AG04449 (cell line): ENCODE measurements at regions not wholly inside any gene's neighbourhood (a gene's known extent, or its start where the extent isn't known, plus 50 kb on each side); places are given as distances from the start of the nearest gene placed in this dataset.

ENCODE experiments used
- CTCF ChIA-PET: fragments of 350-600 bp; formaldehyde crosslinking; extraction: SDS; loops from one replicate; lab custom pipeline; 2021; ENCODE audit warnings: antibody characterized with exemption; lab: Yijun Ruan, JAX
- POLR2A ChIA-PET: fragments of 400-600, 350-600 bp; formaldehyde crosslinking; extraction: SDS; loops from one replicate; lab custom pipeline; 2020; ENCODE audit warnings: antibody characterized with exemption, inconsistent platforms; lab: Yijun Ruan, JAX
- DNase-seq: peaks from one replicate; pipeline ENCODE4 v3.0.0-alpha.2; 2010; ENCODE audit warnings: low read depth, low spot score
- H3K4me3 ChIP-seq: 2 replicates; pipeline ENCODE4 v1.5.1; 2011; ENCODE audit warnings: low read depth, mild to moderate bottlenecking, control low read depth, low read length
- TF ChIP-seq, protein P1 (sequence below): IDR thresholded peaks from one replicate; pipeline ENCODE4 v1.5.1; 2011; ENCODE audit warnings: mild to moderate bottlenecking, moderate library complexity, low read length, control low read depth, inconsistent platforms; ENCODE audit not compliant: insufficient read depth; ENCODE audit errors: missing control alignments

DNA sequence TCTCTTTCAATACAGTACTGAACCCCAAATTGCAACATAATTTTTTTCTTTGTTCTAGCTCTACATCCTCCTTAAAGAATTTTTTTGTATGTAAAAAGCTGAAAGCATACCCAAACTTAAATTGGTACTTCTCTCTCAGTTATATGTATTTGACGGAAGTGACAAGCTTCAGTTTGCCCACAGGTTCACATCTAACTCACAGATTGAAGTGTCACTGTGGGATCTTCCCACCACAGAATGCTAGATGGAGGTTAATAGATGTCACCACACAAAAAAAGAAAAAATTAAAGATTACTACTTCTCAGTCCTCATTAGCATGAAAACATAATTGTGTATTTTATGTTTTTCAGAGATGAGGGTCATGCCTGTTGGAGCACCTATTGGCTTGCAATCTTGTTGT is 150.9 kb upstream of the GHITM start:
- TF ChIP-seq, protein P1, sequence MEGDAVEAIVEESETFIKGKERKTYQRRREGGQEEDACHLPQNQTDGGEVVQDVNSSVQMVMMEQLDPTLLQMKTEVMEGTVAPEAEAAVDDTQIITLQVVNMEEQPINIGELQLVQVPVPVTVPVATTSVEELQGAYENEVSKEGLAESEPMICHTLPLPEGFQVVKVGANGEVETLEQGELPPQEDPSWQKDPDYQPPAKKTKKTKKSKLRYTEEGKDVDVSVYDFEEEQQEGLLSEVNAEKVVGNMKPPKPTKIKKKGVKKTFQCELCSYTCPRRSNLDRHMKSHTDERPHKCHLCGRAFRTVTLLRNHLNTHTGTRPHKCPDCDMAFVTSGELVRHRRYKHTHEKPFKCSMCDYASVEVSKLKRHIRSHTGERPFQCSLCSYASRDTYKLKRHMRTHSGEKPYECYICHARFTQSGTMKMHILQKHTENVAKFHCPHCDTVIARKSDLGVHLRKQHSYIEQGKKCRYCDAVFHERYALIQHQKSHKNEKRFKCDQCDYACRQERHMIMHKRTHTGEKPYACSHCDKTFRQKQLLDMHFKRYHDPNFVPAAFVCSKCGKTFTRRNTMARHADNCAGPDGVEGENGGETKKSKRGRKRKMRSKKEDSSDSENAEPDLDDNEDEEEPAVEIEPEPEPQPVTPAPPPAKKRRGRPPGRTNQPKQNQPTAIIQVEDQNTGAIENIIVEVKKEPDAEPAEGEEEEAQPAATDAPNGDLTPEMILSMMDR = no peak
- no peak overlapping the region for H3K4me3 ChIP-seq
- no peak for DNase-seq
- ChIA-PET CTCF (no interaction called here), POLR2A (no interaction called here)

DNA sequence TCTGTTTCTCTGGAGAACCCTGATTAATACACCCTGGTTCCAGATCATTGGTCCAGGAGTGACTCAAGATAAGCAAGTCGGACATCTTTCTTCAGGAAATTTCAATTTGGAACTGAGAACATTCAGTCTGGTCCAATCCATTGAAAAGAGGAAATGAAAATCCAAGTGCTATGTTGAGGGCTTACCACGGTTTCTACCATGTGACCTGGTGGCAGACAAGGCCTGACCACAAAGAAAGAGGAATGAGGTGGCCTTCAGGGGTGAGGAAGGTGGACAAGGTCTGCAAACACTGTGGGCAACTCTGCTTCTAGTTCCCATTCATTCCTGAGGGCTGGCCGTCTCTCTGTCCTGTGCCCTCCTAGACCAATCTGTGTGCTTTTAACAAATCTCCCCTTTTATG is 149.2 kb upstream of the GHITM start:
- TF ChIP-seq, protein P1 = no peak
- DNase-seq = no peak
- POLR2A ChIA-PET = no interaction called here
- CTCF ChIA-PET = no interaction called here
- no peak overlapping the region for H3K4me3 ChIP-seq

DNA sequence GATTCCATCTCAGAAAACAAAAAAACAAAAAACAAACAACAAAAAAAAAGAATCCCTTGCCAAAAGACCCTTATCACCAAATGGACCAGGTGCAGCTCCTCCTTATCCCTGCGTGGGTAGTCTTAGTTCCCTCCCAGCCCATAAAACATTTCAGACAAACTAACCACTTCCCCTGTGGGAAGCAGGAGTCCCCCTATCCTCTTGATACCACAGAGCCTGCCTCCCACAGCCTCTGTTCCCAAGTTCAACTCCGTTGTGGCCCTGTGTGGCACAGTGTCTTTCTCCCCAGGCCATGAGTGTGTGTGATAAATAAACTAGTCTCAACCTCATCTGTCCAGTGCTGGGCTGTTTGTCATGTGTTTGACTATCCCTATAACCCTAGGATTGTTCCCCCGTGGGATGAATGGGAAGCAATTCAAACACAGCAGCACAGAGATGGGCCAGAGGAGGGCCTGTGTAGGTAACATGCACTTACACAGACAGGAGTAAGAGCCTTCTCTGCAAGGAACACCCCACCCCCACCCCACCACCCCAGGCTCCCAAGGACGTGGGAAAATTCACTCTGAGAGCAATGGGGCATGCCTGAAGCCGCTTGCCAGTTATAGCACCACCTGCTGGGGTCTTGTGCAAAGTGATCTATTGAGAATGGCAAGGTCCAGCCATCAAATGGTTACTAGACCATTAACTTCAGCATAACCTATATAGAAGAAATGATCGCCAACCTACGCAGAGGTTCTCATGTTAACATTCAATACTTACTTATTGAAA is 147.1 kb upstream of the GHITM start:
- ChIA-PET CTCF (no interaction called here), POLR2A (no interaction called here)
- DNase-seq = no peak
- H3K4me3 ChIP-seq = no peak overlapping the region
- TF ChIP-seq, protein P1 = no peak

DNA sequence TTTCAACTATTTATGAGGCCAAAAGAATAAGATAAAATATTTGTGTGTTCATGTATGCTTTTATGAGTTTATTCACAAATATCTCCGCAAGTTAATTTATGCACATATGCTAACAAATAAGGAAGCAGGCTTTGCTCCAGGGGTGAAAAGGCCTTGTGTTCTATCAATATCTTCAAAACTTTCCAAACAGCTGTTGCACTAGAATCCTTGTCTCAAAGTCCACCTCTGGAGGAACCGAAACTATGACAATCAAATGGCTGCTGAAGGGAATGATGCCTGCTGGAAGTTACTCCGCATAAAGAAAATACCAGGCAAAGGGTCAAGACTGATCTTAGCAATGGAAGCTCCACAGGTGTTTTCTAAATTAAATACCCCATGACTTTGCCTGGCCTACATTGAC is 145.0 kb upstream of the GHITM start:
- TF ChIP-seq, protein P1 = no peak
- DNase-seq = no peak
- ChIA-PET POLR2A (no interaction called here), CTCF (no interaction called here)
- H3K4me3 ChIP-seq = no peak overlapping the region

DNA sequence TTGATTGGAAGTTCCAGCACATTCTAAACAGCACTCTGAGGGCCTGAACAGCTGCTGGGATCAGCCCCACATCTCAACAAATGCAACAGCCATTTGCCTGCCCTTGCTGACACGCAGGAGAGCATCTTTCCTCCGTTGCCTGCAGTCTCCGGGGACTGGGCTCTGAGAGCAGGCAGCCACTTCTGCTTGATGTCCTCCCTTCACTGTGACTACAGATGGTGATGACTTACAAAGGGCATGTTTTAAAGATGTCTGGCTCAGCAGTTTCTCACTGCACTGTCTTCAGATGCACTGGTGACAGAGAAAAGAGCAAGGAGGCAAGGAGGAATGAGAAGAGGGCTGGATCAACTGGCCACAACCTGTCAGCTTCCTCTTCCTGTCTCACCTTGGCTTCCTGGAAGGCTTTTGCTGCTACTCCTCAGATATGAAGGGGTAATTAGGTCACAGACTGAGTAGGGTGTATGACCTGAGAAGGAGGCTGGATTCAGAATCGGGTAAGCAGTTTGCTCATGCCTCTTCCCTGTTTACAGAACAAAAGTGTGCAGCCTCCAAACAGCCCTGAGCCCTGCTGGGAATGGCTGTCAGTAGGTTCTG is 143.5 kb upstream of the GHITM start:
- ChIA-PET CTCF (no interaction called here), POLR2A (no interaction called here)

DNA sequence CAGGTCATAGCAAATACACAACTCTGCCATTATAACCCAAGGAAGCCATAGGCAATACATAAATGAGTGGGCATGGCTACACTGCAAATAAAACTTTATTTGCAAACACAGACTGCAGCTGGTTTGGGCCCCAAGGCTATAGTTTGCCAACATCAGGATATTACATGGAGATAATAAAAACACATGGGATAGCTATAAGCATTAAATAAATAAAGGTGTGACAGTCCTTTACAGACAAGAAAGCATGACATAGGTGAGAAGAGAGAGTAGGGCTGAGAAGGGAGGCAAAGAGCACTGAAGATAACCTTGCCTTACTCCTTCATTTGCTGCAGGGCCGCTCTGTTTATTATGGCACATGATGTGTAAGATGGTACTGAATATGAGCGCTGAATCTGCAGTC is 135.1 kb upstream of the GHITM start:
- DNase-seq = no peak

More for the DNA sequence above, 143.5 kb upstream of the GHITM start:
- no peak for DNase-seq
- no peak overlapping the region for H3K4me3 ChIP-seq
- TF ChIP-seq, protein P1 = no peak

More for the DNA sequence above, 135.1 kb upstream of the GHITM start:
- TF ChIP-seq, protein P1 = no peak
- CTCF ChIA-PET = no interaction called here
- POLR2A ChIA-PET = no interaction called here
- H3K4me3 ChIP-seq = no peak overlapping the region
